ENCODE measurements at regions not wholly inside any gene's neighbourhood (a gene's known extent, or its start where the extent isn't known, plus 50 kb on each side); places are given as distances from the start of the nearest gene placed in this dataset.

- Histone ChIP-seq H3K27ac (no peak overlapping the region), H3K27me3 (no peaks in the 10 kb centered on the region), H3K4me1 (no peaks in the 10 kb centered on the region), H3K9me3 (no peaks in the 10 kb centered on the region), H3K36me3 (no peaks in the 10 kb centered on the region), H3K4me3 (no peak overlapping the region)
- TF ChIP-seq CTCF (IDR thresholded peaks at IDR 0.05) (no peak), POLR2A (IDR thresholded peaks at IDR 0.05) (no peak)
- no peak for DNase-seq
These were observed 198.6 kb downstream of the MAGEB5 start for GRCh38 chrX:26414534-26414933.

- Histone ChIP-seq H3K36me3 (no peaks in the 10 kb centered on the region), H3K4me1 (no peaks in the 10 kb centered on the region), H3K27me3 (no peaks in the 10 kb centered on the region), H3K27ac (no peak overlapping the region), H3K9me3 (no peaks in the 10 kb centered on the region), H3K4me3 (no peak overlapping the region)
- TF ChIP-seq POLR2A (IDR thresholded peaks at IDR 0.05) (no peak), CTCF (IDR thresholded peaks at IDR 0.05) (no peak)
- DNase-seq = no peak
These were observed 195.1 kb downstream of the MAGEB5 start for GRCh38 chrX:26411045-26411444.

GRCh38 chrX:26409636-26410035, 193.7 kb downstream of the MAGEB5 start:
- no peak overlapping the region for H3K4me3 ChIP-seq
- H3K4me1 ChIP-seq = no peaks in the 10 kb centered on the region
- DNase-seq = no peak
- H3K27ac ChIP-seq = no peak overlapping the region
- TF ChIP-seq CTCF (IDR thresholded peaks at IDR 0.05) (no peak), POLR2A (IDR thresholded peaks at IDR 0.05) (no peak)
- no peaks in the 10 kb centered on the region for H3K27me3 ChIP-seq
- H3K36me3 ChIP-seq = no peaks in the 10 kb centered on the region
- H3K9me3 ChIP-seq = no peaks in the 10 kb centered on the region

- no peaks in the 10 kb centered on the region for H3K36me3 ChIP-seq
These were observed 171.9 kb downstream of the MAGEB5 start for GRCh38 chrX:26387906-26388305.

GRCh38 chrX:26376037-26376708, 160.2 kb downstream of the MAGEB5 start:
- no peaks in the 10 kb centered on the region for H3K4me1 ChIP-seq
- H3K27ac ChIP-seq = no peak overlapping the region
- TF ChIP-seq POLR2A (IDR thresholded peaks at IDR 0.05) (no peak), CTCF (IDR thresholded peaks at IDR 0.05) (no peak)
- H3K4me3 ChIP-seq = no peak overlapping the region
- H3K9me3 ChIP-seq = no peaks in the 10 kb centered on the region
- H3K36me3 ChIP-seq = no peaks in the 10 kb centered on the region
- no peaks in the 10 kb centered on the region for H3K27me3 ChIP-seq
- no peak for DNase-seq

More at GRCh38 chrX:26387906-26388305, 171.9 kb downstream of the MAGEB5 start:
- Histone ChIP-seq H3K27me3 (no peaks in the 10 kb centered on the region), H3K4me3 (no peak overlapping the region), H3K9me3 (no peaks in the 10 kb centered on the region), H3K27ac (no peak overlapping the region), H3K4me1 (no peaks in the 10 kb centered on the region)
- TF ChIP-seq CTCF (IDR thresholded peaks at IDR 0.05) = no peak
- no peak for TF ChIP-seq POLR2A (IDR thresholded peaks at IDR 0.05)
- no peak for DNase-seq

GRCh38 chrX:26375346-26375745, 159.4 kb downstream of the MAGEB5 start:
- Histone ChIP-seq H3K4me3 (no peak overlapping the region), H3K36me3 (no peaks in the 10 kb centered on the region), H3K4me1 (no peaks in the 10 kb centered on the region), H3K27ac (no peak overlapping the region), H3K27me3 (no peaks in the 10 kb centered on the region), H3K9me3 (no peaks in the 10 kb centered on the region)
- no peak for DNase-seq
- TF ChIP-seq POLR2A (IDR thresholded peaks at IDR 0.05) (no peak), CTCF (IDR thresholded peaks at IDR 0.05) (no peak)

Data from Peyer's patch (tissue), 4 donors.